ENCODE measurements at regions not wholly inside any gene's neighbourhood (a gene's known extent, or its start where the extent isn't known, plus 50 kb on each side); places are given as distances from the start of the nearest gene placed in this dataset.

- TF ChIP-seq GATA2 (IDR thresholded peaks at IDR 0.05; ENCODE audit: low read depth, low read length) (no peak), GATA3 (IDR thresholded peaks at IDR 0.05; ENCODE audit: low read depth, low read length) (no peak)
These were observed 82.7 kb downstream of the SIK1 start for GRCh38 chr21:43343992-43344886.
